ENCODE measurements at regions not wholly inside any gene's neighbourhood (a gene's known extent, or its start where the extent isn't known, plus 50 kb on each side); places are given as distances from the start of the nearest gene placed in this dataset.
"Not testable (repeated sequence)": the region's sequence is repeated elsewhere in the genome, so short reads cannot be mapped to it uniquely, and the experiment has no call there.

- peak; percentile 80 for DNase-seq
Measured at GRCh38 chr7:35975851-35976454, 175.1 kb downstream of the SEPTIN7 start.

- DNase-seq: not testable (repeated sequence)
Measured at GRCh38 chr7:35978816-35979640, 174.0 kb upstream of the EEPD1 start.

- no peak for DNase-seq
Measured at GRCh38 chr7:35982600-35982999, 170.5 kb upstream of the EEPD1 start.

GRCh38 chr7:35983626-35984025, 169.4 kb upstream of the EEPD1 start:
- DNase-seq: no peak

GRCh38 chr7:35985126-35985754, 167.8 kb upstream of the EEPD1 start:
- peak; percentile 61 for DNase-seq

- no peak for DNase-seq
Measured at GRCh38 chr7:35987016-35987415, 166.0 kb upstream of the EEPD1 start.

GRCh38 chr7:35988105-35988504, 164.9 kb upstream of the EEPD1 start:
- DNase-seq: no peak

GRCh38 chr7:35988818-35989217, 164.2 kb upstream of the EEPD1 start:
- DNase-seq: no peak

- no peak for DNase-seq
Measured at GRCh38 chr7:35991511-35992232, 161.4 kb upstream of the EEPD1 start.

GRCh38 chr7:35992436-35992835, 160.6 kb upstream of the EEPD1 start:
- no peak for DNase-seq

- no peak for DNase-seq
Measured at GRCh38 chr7:35993113-35993512, 159.9 kb upstream of the EEPD1 start.

- DNase-seq: no peak
Measured at GRCh38 chr7:35993676-35994606, 159.1 kb upstream of the EEPD1 start.

GRCh38 chr7:35995334-35995733, 157.7 kb upstream of the EEPD1 start:
- no peak for DNase-seq

GRCh38 chr7:35998481-35998880, 154.6 kb upstream of the EEPD1 start:
- DNase-seq: no peak

- DNase-seq: no peak
Measured at GRCh38 chr7:36001546-36001945, 151.5 kb upstream of the EEPD1 start.

GRCh38 chr7:36002900-36003299, 150.2 kb upstream of the EEPD1 start:
- no peak for DNase-seq

GRCh38 chr7:36003343-36003742, 149.7 kb upstream of the EEPD1 start:
- no peak for DNase-seq

GRCh38 chr7:36005293-36005692, 147.8 kb upstream of the EEPD1 start:
- DNase-seq: no peak

GRCh38 chr7:36005876-36006275, 147.2 kb upstream of the EEPD1 start:
- DNase-seq: no peak

GRCh38 chr7:36006636-36007229, 146.3 kb upstream of the EEPD1 start:
- no peak for DNase-seq

GRCh38 chr7:36010656-36011587, 142.1 kb upstream of the EEPD1 start:
- peak; percentile 14 for DNase-seq
